Stimulated activated CD4-positive, alpha-beta T cell treated with anti-CD3 and anti-CD28 coated beads, TNF-alpha, amount 100 ng/mL, for 4 hours (primary cell): ENCODE measurements at regions not wholly inside any gene's neighbourhood (a gene's known extent, or its start where the extent isn't known, plus 50 kb on each side); places are given as distances from the start of the nearest gene placed in this dataset.
"Not testable (repeated sequence)": the region's sequence is repeated elsewhere in the genome, so short reads cannot be mapped to it uniquely, and the experiment has no call there.

Experiments used
- DNase-seq, 3 experiments: peaks; one replicate each; pipeline ENCODE4 v3.0.0-alpha.2; 2020; ENCODE audit warnings: low read depth in 3 of 3

DNA sequence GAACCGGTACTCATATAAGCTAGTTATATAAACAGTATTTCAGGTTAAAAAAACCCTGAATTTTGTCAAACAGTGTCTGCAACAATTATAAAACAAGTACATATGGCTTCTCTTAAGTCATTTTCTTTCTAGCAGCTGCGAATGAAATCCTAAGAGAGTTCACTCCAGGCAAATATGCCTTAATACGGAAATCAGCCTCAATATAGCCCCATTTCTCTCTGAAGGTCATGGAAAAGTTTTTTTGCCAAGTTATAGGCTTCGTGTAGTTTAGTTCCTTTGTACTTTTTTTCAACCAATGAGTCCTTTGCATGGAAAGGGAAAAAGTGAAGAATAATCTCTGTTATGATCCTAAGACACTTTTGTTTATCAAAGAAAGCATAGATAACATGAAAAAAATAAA is 848.0 kb upstream of the ACO1 start:
- DNase-seq, result no peak

DNA sequence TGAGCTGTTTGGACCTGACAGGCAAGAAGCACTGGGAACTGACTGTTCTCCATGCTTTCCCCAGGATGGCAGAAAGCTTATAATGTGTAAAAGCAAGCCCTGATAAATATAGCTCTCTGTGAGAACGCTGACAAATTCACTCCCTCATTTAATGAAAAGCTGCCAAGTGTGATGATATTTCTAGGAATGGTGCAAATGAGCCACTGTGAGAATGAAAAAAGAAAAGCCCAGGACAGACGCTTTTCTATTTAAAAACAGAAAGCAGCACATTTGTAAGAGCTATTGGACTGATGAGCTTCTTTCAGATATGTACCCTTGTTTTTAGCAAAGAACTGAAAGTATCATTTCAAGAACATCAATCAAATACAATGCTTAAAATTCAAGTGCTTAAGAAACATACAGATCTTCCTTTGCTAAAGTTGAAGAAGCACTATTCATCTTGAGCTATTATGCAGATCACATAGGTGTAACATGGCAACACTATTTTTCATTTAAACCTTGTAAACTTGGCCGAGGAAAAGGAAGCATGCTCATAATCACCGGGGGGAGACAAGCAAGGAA is 842.6 kb upstream of the ACO1 start:
- no peak for DNase-seq

DNA sequence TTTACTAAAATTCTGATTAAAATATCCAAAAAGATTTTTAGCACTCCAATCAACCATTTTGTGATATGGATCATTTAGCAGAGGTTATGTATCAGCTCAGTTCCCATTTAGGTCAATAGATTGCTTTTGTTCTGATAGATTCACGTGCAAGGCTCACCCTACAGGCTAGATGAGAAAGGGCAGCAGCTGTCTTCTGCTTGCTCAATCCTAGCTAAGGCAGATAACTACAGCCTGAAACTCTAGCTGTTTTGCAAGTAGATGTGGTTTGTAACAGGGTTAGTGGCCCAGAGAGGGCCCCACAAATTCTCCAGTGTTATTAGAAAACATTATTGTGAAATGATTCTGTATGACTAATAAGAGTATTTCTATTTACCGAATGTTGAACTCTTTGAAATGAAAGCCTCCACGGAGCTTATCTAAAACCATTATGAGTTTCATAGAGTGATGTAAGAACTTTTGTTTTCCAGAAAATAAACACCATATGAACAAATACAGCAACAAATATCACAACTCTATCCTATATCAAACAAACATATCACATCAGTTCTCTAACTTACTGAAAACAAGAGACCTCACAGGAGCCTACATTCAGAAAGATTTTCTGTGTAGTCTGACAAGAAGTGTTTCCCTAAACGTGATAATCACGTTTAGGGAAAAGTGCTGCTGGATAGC is 841.9 kb upstream of the ACO1 start:
- no peak for DNase-seq

DNA sequence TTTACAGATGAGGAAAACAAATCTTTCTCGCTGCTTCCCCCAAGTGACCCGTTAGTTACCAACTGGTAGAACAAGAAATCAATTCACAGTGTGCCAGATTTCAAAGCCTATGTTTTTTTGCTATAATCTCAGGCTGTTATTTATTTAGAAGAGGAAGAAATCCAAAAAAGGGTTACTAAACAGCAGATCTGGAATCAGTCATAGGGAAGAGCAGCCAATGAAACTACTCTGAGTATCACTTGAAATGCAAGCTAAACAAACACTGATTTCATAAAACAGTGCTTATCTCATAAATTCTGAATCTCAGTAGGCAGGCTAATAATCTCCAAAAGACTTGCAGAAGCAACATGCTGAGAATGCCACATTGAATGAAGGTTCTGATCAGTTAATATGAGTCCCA is 829.5 kb upstream of the ACO1 start:
- DNase-seq, result no peak

DNA sequence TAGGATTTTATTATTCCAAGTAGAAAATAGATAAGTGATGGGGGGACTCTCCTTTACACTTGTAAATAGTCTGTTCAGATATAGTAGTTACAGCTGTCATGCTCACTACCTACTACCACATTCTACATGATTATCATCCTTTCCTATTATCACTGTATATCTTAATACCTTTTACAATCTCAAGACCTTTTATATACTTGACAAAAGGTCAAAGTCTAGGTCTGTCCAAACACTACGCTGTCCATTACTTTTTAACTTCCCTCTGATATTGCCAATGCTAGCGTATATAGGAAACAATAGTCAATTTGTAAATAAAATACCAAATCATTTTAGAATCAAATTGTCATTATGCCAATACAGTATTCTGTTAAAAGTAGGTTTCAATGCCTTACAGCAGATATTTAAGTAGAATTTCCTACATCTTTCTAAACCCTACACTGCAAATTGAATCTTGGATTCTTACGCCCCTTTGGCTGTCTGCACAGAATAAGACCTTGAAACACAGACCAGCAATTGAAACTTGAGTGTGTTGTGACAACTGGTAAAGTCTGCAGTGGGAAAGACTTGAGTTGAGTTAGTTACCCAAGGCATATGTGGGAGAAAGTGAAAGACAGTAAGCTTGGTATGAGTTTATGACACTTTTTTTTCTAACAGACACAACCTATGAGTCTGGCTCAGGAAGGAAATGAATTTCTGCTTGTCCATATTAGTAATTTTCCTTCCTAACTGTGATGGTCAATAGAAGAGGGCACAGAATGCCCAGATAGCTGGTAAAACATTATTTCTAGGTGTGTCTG is 827.6 kb upstream of the ACO1 start:
- DNase-seq, result no peak

DNA sequence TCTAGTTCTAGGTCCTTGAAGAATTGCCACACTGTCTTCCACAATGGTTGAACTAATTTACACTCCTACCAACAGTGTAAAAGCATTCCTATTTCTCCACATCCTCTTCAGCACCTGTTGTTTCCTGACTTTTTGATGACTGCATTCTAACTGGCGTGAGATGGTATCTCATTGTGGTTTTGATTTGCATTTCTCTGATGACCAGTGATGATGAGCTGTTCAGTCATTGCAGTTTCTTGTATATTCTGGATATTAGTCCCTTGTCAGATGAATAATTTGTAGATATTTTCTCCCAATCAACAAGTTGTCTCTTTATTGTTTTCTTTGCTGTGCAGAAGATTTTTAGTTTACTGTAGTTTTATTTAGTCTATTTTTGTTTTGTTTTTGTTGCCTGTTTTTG is 812.3 kb upstream of the ACO1 start:
- not testable (repeated sequence) for DNase-seq

DNA sequence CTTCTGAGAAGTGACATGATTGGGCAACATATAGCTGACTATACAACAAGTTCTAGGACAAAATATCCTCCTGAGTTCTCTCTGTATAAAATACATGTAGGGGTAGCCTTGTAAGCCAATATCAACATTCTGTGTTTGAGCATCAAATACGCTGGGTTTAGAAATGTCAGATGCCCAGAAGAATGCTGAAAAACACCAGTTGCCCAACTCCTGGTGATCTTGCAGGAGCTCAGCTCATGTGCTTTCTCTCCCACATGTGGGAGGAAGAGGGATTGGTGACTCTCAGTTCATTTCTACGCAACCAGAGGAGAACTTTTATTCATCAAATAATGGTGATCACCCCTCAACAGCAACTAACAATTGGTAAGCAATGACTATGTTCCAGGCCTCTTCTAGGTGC is 810.9 kb upstream of the ACO1 start:
- no peak for DNase-seq

DNA sequence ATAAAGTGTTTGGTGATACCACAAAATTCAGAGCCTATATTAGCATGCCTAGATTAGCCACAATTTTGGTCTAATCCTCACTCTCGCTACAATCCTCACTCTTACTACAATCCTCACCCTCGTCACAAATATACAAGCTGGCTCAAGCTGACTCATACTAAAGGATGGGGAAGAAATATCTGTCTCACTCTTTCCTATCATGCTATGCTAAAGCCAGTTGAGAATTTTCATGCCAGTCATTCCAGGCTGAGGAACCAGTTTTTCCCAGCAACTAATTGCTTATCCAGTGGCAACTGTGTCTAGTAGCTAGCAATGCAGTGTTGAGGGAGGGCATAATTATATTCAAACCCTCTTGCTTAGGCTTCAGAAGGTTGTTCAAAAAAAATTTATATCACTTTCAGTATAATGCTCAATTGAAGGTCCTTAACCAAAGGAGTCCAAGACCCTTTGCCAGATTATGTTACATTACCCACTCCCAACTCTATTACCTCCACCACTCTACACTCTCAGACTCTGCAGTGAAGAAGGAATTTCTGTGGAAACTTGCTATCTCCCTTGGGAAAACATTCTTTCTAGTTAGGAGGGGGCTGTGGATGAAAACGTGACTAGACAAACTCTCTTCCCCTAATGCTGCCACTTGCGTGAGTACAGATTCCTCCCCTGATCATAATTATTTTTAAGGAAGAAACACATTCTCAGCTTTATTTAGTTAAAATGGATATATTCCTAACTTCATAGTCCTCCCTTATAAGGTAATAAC is 810.3 kb upstream of the ACO1 start:
- DNase-seq, result no peak

DNA sequence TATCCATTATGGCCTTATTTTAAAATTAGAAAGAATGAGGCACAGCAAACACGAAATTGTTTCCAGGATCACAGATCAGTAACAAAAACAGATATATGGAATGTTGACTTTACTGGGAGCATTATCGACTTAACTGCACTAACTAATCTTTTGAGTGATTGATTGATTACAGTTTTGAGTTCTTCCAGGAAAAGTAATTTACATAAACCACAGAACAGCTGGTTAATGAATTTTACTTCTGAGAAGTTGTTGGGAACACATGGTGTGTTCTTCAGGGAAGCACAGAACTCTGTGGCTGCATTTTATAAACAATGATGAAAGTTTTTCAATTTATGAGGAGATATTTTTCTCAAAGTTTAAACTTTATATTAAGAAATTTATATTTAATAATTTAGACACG is 802.4 kb upstream of the ACO1 start:
- no peak for DNase-seq

DNA sequence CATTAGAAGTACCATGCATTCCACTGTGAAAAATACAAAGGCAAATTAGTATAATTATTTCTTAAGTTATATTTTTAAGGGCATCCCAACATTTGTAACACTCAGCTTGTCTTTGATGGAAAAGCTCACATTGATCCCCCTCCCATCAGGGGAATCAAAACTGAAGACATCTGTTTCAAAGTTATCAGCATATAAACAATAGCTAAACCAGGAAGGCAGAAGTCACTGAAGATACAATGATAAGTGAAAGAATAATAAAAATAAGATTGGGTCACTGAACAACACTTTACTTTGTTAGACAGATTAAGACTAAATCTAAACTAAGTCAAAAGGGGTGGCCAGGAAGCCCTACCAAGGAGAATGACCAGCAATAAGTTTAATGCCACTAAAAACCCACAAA is 801.9 kb upstream of the ACO1 start:
- DNase-seq, result no peak

DNA sequence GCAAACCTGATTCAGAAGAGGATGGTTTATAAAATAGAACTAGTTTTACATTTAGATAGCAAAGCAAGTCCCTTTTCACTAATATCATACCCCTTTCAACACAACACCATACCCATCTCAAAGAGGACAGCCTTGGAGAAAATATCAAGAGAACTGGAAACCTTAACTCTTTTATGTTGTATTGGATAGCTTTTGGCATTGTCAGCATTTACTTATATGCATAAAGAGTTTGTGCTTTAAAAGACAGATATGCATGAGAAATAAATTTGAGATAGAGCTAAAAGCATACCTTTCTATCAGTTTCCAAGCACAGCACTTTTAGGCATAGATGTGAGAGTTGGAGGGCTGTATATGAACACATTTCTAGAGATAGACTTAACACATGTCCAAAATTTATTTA is 799.3 kb upstream of the ACO1 start:
- DNase-seq, result no peak

DNA sequence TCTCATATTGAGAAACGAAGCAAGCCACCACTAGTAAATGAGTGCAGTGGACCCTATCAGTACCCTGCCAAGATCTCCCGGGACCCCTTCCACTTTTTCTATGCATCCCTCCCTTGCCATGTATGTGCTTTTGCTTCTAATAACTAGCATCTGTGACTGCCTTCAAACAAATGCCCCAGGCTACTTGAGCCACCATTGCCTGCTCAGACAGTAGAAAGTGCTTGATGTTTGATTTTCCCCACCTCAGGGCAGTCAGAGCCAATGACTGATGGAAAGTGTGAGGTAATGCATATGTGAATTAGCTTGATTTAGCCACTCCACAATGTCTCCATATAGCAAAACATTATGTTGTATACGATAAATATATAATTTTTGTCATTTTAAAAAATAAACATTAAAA is 797.3 kb upstream of the ACO1 start:
- no peak for DNase-seq

DNA sequence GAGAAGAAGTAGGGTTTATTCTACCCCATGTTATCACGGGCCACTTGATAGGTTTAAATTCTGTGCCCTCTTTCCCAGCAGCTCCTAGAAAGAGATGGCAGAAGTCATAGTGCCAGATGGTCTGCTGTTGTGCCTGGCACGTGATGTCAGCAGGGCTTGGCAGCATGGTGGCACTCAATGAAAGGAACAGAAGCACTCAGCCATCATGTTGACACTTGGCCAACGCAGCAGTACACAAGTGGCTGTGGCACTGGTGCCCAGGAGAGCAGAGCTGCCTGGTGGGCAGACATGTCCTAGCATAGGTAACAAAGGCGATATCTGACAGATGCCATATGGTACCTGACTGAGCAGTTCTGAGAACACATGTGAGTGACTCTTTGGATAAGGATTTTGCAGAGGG is 796.4 kb upstream of the ACO1 start:
- no peak for DNase-seq

DNA sequence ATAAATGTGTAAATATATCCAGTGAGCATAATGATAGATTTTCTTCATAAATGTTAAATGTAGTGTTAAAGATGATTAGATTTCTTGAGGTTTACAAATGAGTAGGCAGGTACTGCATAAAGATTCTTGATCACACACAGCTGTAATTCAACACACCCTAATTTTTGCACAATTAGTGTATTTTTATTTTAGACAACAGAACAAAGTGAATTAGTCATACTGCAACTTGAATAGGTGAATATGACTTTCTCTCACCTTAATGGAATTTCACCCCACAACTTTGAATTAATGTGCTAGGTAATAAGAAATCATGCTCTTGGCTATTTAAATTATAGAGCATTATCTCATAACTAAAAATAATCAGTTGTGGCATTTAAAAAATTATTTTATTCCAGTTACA is 795.7 kb upstream of the ACO1 start:
- no peak for DNase-seq

DNA sequence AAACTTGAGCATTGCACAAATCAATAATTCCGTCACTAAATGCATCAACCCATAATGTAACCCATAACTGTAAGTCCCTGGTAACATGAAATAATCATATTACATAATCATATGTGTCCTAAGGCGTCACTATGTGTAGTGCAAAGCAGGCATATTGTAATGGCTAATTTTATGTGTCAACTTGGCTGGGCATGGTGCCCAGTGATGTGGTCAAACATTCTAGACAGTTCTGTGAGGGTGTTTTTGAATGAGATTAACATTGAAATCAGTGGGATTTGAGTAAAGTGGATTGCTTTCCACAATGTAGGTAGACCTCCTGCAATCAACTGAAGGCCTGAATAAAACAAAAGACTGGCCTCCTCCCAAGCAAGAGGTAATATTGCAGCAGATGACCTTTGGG is 794.4 kb upstream of the ACO1 start:
- DNase-seq, result no peak

DNA sequence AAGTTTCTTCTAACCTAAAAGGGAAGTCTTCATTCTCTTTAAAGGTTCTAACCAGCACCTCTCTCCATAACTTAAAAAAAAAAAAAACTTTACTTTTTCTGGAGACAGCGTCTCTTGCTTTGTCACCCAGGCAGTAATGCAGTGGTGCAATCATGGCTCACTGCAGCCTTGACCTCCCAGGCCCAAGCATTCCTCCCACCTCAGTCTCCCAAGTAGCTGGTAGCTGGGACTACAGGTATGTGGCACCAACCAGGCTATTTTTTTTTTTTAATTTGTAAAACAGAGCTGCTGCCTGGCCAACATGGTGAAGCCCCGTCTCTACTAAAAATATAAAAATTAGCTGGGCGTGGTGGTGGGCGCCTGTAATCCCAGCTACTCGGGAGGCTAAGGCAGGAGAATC is 787.4 kb upstream of the ACO1 start:
- not testable (repeated sequence) for DNase-seq

DNA sequence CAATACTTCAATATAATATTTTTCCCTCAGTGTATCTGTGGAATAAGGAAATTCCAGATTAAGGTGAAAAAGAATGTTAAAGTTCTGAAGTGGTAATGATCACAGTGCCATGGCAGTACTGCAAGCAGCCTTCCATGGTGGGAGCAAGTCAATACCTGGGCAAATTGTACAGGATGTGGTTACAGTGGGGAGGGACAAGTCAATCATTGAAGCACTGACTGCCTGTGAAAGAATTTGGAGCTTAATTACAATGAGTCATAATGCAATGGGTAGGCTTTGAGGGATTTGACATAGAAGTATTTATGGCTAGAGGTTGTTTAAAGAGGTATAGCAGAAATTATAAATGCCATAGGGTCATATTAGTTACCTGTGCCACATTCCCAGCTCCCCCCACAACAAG is 786.5 kb upstream of the ACO1 start:
- DNase-seq, result no peak

DNA sequence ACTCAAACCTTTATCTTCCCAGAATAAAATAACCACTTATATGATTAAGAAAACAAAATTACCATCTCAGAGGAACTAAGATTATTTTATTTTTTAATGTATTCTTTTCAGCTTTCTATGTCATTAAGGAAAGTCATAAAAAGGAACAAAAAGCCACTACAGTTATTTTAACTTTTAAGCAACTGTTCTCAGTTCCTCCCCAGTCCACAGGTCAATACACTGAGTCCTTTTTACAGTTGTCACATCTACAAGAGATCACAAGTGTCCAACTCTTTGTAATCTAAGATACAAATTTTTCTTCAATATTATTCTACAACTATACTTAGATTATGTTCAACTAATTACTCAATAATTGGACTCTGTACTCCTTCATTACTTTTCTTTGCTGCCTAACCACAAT is 782.8 kb upstream of the ACO1 start:
- DNase-seq, result no peak

DNA sequence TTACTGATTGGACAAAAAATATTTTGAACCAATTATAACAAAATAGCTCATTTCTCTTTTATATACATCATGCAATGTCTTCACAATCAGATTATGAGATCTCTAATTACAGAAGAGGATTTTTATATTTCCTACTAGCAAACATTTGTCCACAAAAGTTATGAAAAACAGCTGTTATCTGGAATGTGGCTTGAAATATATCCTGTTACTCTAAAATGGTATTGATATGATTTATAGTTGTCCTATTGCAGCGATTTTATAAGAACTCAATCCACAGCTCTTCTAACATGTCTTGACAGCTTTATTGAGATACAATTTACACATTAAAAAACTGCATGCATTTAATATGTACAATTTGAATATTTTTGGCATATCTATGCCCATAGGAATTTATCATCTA is 779.9 kb upstream of the ACO1 start:
- DNase-seq, result no peak

DNA sequence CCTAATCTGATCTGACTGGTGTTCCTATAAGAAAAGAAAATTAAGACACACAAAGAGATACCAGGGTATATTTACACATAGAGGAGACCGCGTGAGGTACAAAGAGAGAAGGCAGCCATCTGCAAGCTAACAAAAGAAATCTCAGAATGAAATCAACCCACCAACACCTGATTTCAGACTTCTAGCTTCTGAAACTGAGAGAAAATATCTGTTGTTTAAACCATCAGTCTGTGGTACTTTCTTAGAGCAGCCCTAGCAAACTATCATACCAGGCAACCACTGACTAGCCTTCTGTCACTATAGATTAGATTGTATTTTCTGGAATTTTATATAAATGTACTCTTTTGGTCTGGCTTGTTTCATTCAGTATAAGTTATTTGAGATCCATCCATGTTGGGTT is 779.3 kb upstream of the ACO1 start:
- no peak for DNase-seq

DNA sequence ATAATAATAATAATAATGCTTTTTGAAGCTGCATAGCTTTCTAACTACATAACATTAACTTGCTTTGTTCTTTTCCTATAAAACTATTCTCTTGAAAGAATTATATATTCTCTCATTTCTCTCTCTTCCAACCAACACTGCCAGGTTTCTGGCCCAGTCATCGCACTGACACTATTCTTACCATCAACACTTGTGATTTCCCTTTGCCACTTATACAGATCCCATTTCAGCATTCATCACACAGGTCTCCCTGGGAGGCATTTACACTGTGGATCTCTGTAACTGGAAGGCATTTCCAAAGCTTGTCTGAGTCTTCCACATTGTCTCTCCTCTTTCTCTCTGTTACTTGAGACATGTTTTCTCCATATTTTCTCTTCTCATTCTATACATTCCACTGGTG is 777.8 kb upstream of the ACO1 start:
- DNase-seq, result no peak

DNA sequence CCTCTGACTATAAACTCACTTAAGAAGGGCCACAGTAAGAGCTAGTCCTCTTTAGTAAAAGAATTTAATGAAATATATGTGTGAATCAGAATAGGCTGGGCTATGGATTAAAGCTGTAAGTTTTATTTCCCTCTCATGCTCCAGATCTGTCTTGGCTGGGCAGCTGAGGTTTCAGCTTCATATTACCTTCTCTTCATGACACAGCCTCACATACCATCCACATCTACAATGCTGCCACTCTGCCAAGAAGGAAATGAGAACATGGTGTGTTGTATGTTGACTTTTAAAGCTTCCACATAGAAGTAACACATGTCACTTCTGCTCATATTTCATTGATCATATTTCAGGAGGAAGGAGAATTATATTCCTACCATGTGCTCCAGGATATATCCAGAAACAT is 776.0 kb upstream of the ACO1 start:
- DNase-seq, result no peak

DNA sequence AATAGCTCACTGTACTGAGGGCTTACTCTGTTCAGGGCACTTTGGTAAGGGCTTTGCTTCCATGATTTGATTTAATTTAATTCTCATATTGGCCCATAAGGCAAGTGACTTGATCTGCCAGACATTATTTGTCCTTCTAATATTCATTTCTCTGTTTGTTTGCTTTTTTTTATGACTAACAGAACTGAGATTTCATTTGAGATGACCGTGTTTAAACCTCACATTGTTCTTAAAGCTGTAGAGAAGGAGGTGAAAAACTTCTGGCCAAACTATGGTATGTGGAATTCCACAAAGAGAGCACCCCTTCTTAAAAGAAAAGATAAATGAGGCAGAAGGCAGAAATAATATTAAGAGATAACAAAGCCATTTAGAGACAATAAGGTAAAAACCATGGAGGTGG is 775.6 kb upstream of the ACO1 start:
- no peak for DNase-seq
